HEK293 (cell line): ENCODE measurements at regions not wholly inside any gene's neighbourhood (a gene's known extent, or its start where the extent isn't known, plus 50 kb on each side); places are given as distances from the start of the nearest gene placed in this dataset.

Source experiments
- CTCF ChIA-PET: fragments of 350-600 bp; formaldehyde crosslinking; extraction: SDS; loops from one replicate; lab custom pipeline; 2021; ENCODE audit warnings: antibody characterized with exemption; lab: Yijun Ruan, JAX
- POLR2A ChIA-PET: fragments of 300-600 bp; formaldehyde crosslinking; extraction: SDS; loops from one replicate; lab custom pipeline; 2020; ENCODE audit warnings: antibody characterized with exemption, inconsistent platforms; lab: Yijun Ruan, JAX
- H3K27ac ChIP-seq: fragments of 200-500 bp; sonication (Bioruptor generic); 2 replicates; pipeline ENCODE4 v1.5.1; 2014; ENCODE audit warnings: low read depth, low read length, control low read depth, inconsistent platforms; ENCODE audit errors: extremely low read depth
- H3K36me3 ChIP-seq, 2 experiments: fragments of 200-500 bp in 1 of 2; sonication (Bioruptor generic) in 1 of 2; 1 replicate in 1 of 2; 2 replicates in 1 of 2; pipeline ENCODE4 v1.5.1; 2014 to 2017; ENCODE audit warnings: inconsistent platforms in 2 of 2, low read length in 2 of 2; ENCODE audit not compliant: control insufficient read depth in 2 of 2, insufficient read depth in 1 of 2
- H3K4me1 ChIP-seq: fragments of 200-500 bp; sonication (Bioruptor generic); 2 replicates; pipeline ENCODE4 v1.5.1; 2014; ENCODE audit warnings: mild to moderate bottlenecking, low read length, inconsistent platforms; ENCODE audit not compliant: control insufficient read depth, insufficient read depth
- H3K4me3 ChIP-seq: 2 replicates; pipeline ENCODE4 v1.5.1; 2011; ENCODE audit warnings: low read depth, mild to moderate bottlenecking, control low read depth, low read length, moderate library complexity
- H3K9me3 ChIP-seq: fragments of 200-500 bp; sonication (Bioruptor generic); 2 replicates; pipeline ENCODE4 v1.5.1; 2014; ENCODE audit warnings: low read depth, low read length, inconsistent platforms; ENCODE audit not compliant: control insufficient read depth, insufficient read depth
- HOXD13 ChIP-seq: sonication (generic); formaldehyde crosslinking; IDR thresholded peaks from 2 replicates; pipeline ENCODE4 v1.8.0; 2022; ENCODE audit warnings: missing genetic modification reagents, borderline replicate concordance
- IKZF3 ChIP-seq: fragments of 450-650 bp; IDR thresholded peaks from 2 replicates; pipeline ENCODE4 v1.5.0; 2018; ENCODE audit warnings: missing biosample characterization, mild to moderate bottlenecking, missing genetic modification characterization, moderate library complexity
- WT1 ChIP-seq: fragments of 450-650 bp; formaldehyde crosslinking; IDR thresholded peaks from 2 replicates; pipeline ENCODE4 v1.5.1; 2016; ENCODE audit warnings: missing biosample characterization, missing genetic modification characterization
- ZBTB20 ChIP-seq: fragments of 450-650 bp; formaldehyde crosslinking; IDR thresholded peaks from 2 replicates; pipeline ENCODE4 v1.5.1; 2016; ENCODE audit warnings: missing biosample characterization, missing genetic modification characterization
- ZFHX2 ChIP-seq: fragments of 450-650 bp; formaldehyde crosslinking; conservative IDR thresholded peaks from 2 replicates; pipeline ENCODE4 v1.5.1; 2016; ENCODE audit warnings: missing biosample characterization, missing genetic modification characterization
- ZIC2 ChIP-seq: fragments of 450-650 bp; formaldehyde crosslinking; IDR thresholded peaks from 2 replicates; pipeline ENCODE4 v1.5.1; 2016; ENCODE audit warnings: missing biosample characterization, missing genetic modification characterization
- ZNF132 ChIP-seq: fragments of 450-650 bp; formaldehyde crosslinking; IDR thresholded peaks from 2 replicates; pipeline ENCODE4 v1.5.1; 2017; ENCODE audit warnings: missing biosample characterization, missing genetic modification characterization, borderline replicate concordance
- ZNF654 ChIP-seq: fragments of 450-650 bp; formaldehyde crosslinking; IDR thresholded peaks from 2 replicates; pipeline ENCODE4 v1.5.1; 2016; ENCODE audit warnings: low read depth, missing biosample characterization, missing genetic modification characterization
- ZNF837 ChIP-seq: fragments of 450-650 bp; formaldehyde crosslinking; IDR thresholded peaks from 2 replicates; pipeline ENCODE4 v1.5.1; 2016; ENCODE audit warnings: missing biosample characterization, missing genetic modification characterization
- TF ChIP-seq, protein P1 (sequence below): fragments of 450-650 bp; formaldehyde crosslinking; IDR thresholded peaks from 2 replicates; pipeline ENCODE4 v1.5.1; 2016; ENCODE audit warnings: missing biosample characterization, missing genetic modification characterization
- TF ChIP-seq, protein P2 (sequence below): fragments of 450-650 bp; formaldehyde crosslinking; IDR thresholded peaks from 2 replicates; pipeline ENCODE4 v1.5.1; 2016; ENCODE audit warnings: missing biosample characterization, missing genetic modification characterization
- TF ChIP-seq, protein P3 (sequence below): fragments of 450-650 bp; formaldehyde crosslinking; conservative IDR thresholded peaks from 2 replicates; pipeline ENCODE4 v1.5.1; 2016; ENCODE audit warnings: low read depth, missing biosample characterization, missing genetic modification characterization

DNA sequence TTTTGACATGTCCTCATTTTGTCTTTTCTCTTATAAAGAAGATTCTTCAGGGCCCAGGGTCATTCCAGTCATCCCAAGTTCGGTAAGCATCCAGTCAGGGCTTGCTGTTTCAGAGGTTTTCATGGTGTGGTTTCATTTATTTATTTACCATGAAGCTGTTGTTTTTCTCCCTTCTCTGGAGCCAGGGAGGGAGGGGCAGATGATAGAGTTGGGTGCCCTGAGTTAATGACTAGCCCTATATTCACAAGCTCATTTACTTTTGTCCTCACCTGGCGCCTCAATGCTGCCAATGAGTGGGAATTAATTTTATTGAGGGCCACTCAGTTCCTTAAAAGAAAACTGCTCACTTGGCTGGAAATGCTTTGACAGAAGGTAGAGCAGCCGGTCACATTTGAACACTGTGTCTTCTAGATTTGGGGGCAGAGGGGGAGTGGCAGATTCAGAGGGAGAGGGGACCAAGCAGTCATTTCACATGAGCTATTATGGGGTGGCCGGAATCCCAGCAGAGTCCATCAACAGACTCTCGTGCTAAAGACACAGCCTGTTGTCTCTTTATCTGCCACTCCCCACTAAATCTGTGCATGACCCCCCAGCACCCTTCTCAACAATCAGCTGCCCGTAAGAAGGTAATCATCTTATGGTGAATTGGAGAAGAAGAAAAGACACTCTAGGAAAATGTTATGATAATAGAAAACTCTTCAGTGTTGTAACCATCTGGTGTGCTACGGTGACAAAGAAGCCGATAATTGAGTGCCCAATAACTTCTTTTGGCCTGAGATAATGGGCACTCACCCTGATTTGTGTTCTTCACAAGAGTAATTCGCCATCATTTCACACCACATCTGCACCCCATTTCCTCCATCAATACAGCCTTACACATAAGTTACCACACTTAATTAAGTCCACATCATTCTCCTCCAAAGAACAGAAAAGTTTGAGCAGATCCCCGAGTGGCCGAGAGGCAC is 573.5 kb upstream of the JAG1 start:
- POLR2A ChIA-PET, result no interaction called here
- CTCF ChIA-PET, result no interaction called here
- TF ChIP-seq HOXD13 (no peak), ZBTB20 (tag by site-specific recombination) (no peak)
- TF ChIP-seq, all 188 proteins: peak for 0
- Histone ChIP-seq H3K27ac (no peak overlapping the region), H3K36me3 (no peaks in the 10 kb centered on the region), H3K9me3 (no peaks in the 10 kb centered on the region), H3K4me3 (no peak overlapping the region), H3K4me1 (peaks cover 7% of the 10 kb centered on the region)

DNA sequence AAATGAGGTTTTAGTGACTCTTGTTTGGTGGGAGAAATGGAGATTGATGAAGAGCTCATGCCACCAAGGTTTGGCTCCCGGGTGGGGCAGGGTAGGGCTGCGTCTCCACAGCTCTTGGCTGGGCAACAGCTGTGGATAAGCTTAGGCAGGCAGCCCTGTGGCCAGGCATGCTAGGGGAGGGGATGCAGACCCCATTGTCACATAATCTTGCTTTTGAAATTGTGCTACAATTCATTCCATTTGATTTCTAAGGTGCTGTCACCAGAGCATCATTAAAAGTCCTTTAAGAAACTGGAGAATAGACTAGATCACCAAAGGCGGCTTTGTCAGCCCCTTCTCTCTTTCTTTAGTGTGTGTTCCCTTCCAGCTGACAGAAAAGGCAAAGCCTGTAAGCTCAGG is 574.2 kb upstream of the JAG1 start:
- no peak overlapping the region for H3K4me3 ChIP-seq
- H3K9me3 ChIP-seq, result no peaks in the 10 kb centered on the region
- POLR2A ChIA-PET, result no interaction called here
- H3K27ac ChIP-seq, result no peak overlapping the region
- no peaks in the 10 kb centered on the region for H3K36me3 ChIP-seq
- TF ChIP-seq ZIC2, result no peak
- TF ChIP-seq, all 188 proteins: peak for 0
- peaks cover 7% of the 10 kb centered on the region for H3K4me1 ChIP-seq
- CTCF ChIA-PET, result no interaction called here

DNA sequence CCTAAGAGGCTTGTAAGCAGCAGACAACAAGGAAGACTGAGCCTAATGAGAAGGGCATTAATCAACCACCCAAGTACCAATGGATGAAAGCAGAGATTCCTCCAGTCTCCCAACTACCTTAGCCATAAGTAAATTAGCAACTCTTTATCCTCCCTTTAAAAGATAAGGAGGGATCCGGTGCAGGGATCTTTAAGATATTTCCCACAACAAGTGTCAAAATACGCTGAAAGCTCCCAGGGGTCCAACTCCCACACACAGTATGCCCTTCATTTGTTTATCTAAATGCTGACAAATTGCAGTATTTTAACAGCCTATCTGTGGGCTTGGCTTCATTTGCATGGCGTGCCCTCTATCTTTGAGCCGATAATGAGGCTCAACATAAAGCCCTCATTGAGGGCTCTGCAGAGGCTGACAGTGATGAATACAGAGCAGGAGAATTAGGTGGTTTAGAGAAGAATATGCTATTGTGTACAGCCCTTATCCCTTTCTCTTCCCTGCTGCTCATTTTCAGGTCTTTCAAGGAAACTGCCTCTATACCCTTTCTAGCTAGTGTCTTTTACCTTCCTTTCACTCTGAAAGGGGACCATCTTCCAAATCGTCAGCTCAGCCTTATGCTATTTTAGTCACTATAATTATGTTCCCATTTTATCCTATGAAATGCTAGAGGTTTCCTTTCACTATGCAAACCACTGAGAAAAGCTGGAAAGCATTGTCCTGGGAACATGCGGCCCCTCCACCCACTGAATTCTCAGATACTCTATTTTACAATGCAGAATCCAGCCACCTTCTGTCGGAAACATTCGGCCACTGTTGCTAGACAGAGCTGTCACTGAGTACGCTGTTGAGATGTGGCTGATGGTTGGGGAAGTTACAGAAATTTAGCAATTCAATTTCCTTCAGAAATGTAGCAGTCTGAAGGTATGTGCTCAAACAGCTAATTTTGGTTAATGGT is 575.2 kb upstream of the JAG1 start:
- ChIA-PET POLR2A (interaction anchor here (0.7 kb wide), 1 partner anchor 18 kb away, joined by 3 read pairs; no protein-coding TSS in a partner anchor), CTCF (interaction anchor here (0.6 to 1.3 kb wide), 4 partner anchors 18 to 224 kb away, joined by 3 to 4 read pairs (median 3); no protein-coding TSS in a partner anchor)
- Histone ChIP-seq H3K27ac (no peak overlapping the region), H3K36me3 (no peaks in the 10 kb centered on the region), H3K4me1 (peaks cover 7% of the 10 kb centered on the region), H3K4me3 (no peak overlapping the region), H3K9me3 (no peaks in the 10 kb centered on the region)
- TF ChIP-seq ZFHX2 (no peak), WT1 (peak; percentile 73)
- TF ChIP-seq, all 188 proteins: peak for 1

DNA sequence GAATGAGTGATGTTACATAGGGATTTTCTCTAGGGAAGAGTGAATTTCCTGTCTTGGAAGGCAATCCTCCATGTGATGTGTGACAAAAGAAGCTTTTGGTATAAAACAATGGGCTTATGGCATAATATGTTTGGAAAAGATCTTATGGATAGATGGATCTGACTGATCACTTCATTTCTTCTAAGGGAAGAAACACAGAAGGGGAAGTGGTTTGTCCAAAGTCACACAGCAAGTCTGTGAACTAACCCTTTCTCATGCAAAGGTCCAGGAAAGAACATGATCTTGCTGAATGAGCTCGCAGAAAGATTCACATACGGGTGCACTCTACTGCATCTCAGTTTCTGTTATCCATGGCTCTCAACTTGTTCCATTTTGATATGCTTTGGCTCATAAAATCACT is 575.9 kb upstream of the JAG1 start:
- ChIA-PET CTCF (interaction anchor here (0.6 to 1.3 kb wide), 3 partner anchors 17 to 223 kb away, joined by 3 to 4 read pairs (median 3); no protein-coding TSS in a partner anchor), POLR2A (interaction anchor here (0.7 kb wide), 1 partner anchor 17 kb away, joined by 3 read pairs; no protein-coding TSS in a partner anchor)
- Histone ChIP-seq H3K4me1 (peaks cover 7% of the 10 kb centered on the region), H3K4me3 (no peak overlapping the region), H3K9me3 (no peaks in the 10 kb centered on the region), H3K27ac (no peak overlapping the region), H3K36me3 (no peaks in the 10 kb centered on the region)
- TF ChIP-seq ZNF654, result no peak
- no peak for TF ChIP-seq ZNF837
- TF ChIP-seq, protein P1, sequence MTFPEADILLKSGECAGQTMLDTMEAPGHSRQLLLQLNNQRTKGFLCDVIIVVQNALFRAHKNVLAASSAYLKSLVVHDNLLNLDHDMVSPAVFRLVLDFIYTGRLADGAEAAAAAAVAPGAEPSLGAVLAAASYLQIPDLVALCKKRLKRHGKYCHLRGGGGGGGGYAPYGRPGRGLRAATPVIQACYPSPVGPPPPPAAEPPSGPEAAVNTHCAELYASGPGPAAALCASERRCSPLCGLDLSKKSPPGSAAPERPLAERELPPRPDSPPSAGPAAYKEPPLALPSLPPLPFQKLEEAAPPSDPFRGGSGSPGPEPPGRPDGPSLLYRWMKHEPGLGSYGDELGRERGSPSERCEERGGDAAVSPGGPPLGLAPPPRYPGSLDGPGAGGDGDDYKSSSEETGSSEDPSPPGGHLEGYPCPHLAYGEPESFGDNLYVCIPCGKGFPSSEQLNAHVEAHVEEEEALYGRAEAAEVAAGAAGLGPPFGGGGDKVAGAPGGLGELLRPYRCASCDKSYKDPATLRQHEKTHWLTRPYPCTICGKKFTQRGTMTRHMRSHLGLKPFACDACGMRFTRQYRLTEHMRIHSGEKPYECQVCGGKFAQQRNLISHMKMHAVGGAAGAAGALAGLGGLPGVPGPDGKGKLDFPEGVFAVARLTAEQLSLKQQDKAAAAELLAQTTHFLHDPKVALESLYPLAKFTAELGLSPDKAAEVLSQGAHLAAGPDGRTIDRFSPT (tag by site-specific recombination), result no peak

DNA sequence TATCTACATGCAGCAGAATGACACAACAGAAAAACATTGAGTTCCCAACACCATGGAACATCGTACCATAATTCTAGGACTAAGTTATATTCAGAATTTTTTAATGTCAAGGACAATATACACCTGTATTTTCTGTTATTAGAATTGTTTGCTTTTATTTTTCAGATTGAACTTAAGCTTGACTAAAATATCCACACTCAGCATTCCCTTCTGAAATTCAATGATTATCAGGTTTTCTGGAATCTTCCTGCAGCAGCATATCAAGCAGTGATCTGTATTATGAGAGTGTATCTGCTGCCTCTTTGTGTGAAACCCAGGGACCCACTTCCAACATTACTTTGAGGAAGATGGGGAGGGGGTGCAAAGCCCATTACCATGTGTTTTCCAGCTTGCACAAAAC is 578.6 kb upstream of the JAG1 start:
- H3K4me1 ChIP-seq, result peaks cover 5% of the 10 kb centered on the region; the same call in 1 of the 2 replicates
- CTCF ChIA-PET, result no interaction called here
- no peaks in the 10 kb centered on the region for H3K36me3 ChIP-seq
- H3K9me3 ChIP-seq, result no peaks in the 10 kb centered on the region
- no peak overlapping the region for H3K27ac ChIP-seq
- H3K4me3 ChIP-seq, result no peak overlapping the region
- POLR2A ChIA-PET, result interaction anchor here (0.5 to 1.1 kb wide), 2 partner anchors 45 to 580 kb away, joined by 3 to 7 read pairs; no protein-coding TSS in a partner anchor
- TF ChIP-seq IKZF3, result no peak
- TF ChIP-seq, protein P2, sequence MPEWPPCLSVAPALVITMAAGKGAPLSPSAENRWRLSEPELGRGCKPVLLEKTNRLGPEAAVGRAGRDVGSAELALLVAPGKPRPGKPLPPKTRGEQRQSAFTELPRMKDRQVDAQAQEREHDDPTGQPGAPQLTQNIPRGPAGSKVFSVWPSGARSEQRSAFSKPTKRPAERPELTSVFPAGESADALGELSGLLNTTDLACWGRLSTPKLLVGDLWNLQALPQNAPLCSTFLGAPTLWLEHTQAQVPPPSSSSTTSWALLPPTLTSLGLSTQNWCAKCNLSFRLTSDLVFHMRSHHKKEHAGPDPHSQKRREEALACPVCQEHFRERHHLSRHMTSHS (tag by site-specific recombination), result no peak
- TF ChIP-seq ZNF132 (tag by site-specific recombination), result no peak
- TF ChIP-seq, protein P3, sequence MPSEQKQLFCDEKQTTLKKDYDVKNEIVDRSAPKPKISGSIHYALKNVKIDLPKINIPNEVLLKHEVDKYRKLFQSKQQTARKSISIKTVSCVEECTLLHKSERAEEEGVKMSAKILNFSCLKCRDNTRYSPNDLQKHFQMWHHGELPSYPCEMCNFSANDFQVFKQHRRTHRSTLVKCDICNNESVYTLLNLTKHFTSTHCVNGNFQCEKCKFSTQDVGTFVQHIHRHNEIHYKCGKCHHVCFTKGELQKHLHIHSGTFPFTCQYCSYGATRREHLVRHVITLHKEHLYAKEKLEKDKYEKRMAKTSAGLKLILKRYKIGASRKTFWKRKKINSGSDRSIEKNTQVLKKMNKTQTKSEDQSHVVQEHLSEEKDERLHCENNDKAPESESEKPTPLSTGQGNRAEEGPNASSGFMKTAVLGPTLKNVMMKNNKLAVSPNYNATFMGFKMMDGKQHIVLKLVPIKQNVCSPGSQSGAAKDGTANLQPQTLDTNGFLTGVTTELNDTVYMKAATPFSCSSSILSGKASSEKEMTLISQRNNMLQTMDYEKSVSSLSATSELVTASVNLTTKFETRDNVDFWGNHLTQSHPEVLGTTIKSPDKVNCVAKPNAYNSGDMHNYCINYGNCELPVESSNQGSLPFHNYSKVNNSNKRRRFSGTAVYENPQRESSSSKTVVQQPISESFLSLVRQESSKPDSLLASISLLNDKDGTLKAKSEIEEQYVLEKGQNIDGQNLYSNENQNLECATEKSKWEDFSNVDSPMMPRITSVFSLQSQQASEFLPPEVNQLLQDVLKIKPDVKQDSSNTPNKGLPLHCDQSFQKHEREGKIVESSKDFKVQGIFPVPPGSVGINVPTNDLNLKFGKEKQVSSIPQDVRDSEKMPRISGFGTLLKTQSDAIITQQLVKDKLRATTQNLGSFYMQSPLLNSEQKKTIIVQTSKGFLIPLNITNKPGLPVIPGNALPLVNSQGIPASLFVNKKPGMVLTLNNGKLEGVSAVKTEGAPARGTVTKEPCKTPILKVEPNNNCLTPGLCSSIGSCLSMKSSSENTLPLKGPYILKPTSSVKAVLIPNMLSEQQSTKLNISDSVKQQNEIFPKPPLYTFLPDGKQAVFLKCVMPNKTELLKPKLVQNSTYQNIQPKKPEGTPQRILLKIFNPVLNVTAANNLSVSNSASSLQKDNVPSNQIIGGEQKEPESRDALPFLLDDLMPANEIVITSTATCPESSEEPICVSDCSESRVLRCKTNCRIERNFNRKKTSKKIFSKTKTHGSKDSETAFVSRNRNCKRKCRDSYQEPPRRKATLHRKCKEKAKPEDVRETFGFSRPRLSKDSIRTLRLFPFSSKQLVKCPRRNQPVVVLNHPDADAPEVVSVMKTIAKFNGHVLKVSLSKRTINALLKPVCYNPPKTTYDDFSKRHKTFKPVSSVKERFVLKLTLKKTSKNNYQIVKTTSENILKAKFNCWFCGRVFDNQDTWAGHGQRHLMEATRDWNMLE (tag by site-specific recombination), result no peak
